ENCODE measurements at regions not wholly inside any gene's neighbourhood (a gene's known extent, or its start where the extent isn't known, plus 50 kb on each side); places are given as distances from the start of the nearest gene placed in this dataset.
"Not testable (repeated sequence)": the region's sequence is repeated elsewhere in the genome, so short reads cannot be mapped to it uniquely, and the experiment has no call there.

- not testable (repeated sequence) for TF ChIP-seq POLR2AphosphoS5 (IDR thresholded peaks at IDR 0.05; ENCODE audit: low read depth); EZH2 (IDR thresholded peaks at IDR 0.05; ENCODE audit: low read depth, unreplicated experiment); EZH2phosphoT487 (IDR thresholded peaks at IDR 0.05; ENCODE audit: unreplicated experiment); REST (IDR thresholded peaks at IDR 0.05; ENCODE audit: unreplicated experiment); STAT1 (IDR thresholded peaks at IDR 0.05; ENCODE audit: unreplicated experiment); CREB1 (CRISPR knock-in tag; IDR thresholded peaks at IDR 0.05; ENCODE audit: low read depth); ETS1 (IDR thresholded peaks at IDR 0.05); ZNF331 (CRISPR knock-in tag; IDR thresholded peaks at IDR 0.05; ENCODE audit: low read depth); JUNB (IDR thresholded peaks at IDR 0.05; ENCODE audit: unreplicated experiment); NANOG (IDR thresholded peaks at IDR 0.05; ENCODE audit: borderline replicate concordance)
- TF ChIP-seq, protein P1, sequence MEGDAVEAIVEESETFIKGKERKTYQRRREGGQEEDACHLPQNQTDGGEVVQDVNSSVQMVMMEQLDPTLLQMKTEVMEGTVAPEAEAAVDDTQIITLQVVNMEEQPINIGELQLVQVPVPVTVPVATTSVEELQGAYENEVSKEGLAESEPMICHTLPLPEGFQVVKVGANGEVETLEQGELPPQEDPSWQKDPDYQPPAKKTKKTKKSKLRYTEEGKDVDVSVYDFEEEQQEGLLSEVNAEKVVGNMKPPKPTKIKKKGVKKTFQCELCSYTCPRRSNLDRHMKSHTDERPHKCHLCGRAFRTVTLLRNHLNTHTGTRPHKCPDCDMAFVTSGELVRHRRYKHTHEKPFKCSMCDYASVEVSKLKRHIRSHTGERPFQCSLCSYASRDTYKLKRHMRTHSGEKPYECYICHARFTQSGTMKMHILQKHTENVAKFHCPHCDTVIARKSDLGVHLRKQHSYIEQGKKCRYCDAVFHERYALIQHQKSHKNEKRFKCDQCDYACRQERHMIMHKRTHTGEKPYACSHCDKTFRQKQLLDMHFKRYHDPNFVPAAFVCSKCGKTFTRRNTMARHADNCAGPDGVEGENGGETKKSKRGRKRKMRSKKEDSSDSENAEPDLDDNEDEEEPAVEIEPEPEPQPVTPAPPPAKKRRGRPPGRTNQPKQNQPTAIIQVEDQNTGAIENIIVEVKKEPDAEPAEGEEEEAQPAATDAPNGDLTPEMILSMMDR (conservative IDR thresholded peaks at IDR 0.05; ENCODE audit: low read depth in 2 of 2): not testable (repeated sequence)
Observed at GRCh38 chr10:84739126-84739525, 410.7 kb downstream of the CCSER2 start.

All from GM23338 (cell line).